ENCODE measurements at regions not wholly inside any gene's neighbourhood (a gene's known extent, or its start where the extent isn't known, plus 50 kb on each side); places are given as distances from the start of the nearest gene placed in this dataset.

DNA sequence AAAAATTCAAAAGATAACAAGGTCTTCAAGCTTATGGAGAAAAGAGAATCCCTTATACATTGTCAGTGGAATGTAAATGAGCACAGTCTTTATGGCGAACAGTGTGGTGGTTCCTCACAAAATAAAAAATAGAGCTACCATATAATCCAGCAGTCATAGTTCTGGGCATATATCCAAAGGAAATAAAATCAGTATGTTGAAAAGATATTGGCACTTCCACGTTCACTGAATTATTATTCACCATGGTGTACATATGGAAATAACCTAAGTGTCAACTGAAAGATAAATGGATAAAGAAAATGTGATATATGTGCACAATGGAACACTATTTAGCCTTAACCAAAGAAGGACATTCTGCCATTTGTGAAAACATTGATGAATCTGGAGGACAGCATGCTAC is 1161.2 kb downstream of the ROBO2 start:
- no peak for DNase-seq (ENCODE audit: low read depth)
- TF ChIP-seq, protein P1, sequence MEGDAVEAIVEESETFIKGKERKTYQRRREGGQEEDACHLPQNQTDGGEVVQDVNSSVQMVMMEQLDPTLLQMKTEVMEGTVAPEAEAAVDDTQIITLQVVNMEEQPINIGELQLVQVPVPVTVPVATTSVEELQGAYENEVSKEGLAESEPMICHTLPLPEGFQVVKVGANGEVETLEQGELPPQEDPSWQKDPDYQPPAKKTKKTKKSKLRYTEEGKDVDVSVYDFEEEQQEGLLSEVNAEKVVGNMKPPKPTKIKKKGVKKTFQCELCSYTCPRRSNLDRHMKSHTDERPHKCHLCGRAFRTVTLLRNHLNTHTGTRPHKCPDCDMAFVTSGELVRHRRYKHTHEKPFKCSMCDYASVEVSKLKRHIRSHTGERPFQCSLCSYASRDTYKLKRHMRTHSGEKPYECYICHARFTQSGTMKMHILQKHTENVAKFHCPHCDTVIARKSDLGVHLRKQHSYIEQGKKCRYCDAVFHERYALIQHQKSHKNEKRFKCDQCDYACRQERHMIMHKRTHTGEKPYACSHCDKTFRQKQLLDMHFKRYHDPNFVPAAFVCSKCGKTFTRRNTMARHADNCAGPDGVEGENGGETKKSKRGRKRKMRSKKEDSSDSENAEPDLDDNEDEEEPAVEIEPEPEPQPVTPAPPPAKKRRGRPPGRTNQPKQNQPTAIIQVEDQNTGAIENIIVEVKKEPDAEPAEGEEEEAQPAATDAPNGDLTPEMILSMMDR (IDR thresholded peaks at IDR 0.05; ENCODE audit: low read depth, low read length, missing control alignments): no peak
- no peak overlapping the region for H3K4me3 ChIP-seq (ENCODE audit: low read depth, low read length)

DNA sequence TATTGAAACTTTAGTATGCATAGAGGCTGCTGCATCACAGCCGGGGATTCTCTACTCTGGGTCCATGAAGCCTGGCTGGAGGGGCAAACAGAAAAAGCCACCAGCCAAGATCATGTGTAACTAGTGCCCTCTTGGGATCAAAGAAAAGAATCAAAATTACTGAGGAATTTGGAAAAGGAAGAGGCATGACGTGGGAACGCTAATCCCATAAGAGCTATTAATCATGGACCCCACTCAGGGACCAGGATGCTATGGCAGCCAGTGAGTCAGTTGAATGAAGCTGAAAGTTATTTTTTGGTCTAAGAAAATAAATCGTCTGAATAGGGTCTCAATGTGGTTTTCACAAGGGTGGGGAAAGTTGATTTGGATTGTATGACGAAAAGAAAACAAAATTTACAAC is 1165.1 kb downstream of the ROBO2 start:
- DNase-seq (ENCODE audit: low read depth): no peak
- H3K4me3 ChIP-seq (ENCODE audit: low read depth, low read length): no peak overlapping the region
- TF ChIP-seq, protein P1 (IDR thresholded peaks at IDR 0.05; ENCODE audit: low read depth, low read length, missing control alignments): no peak

DNA sequence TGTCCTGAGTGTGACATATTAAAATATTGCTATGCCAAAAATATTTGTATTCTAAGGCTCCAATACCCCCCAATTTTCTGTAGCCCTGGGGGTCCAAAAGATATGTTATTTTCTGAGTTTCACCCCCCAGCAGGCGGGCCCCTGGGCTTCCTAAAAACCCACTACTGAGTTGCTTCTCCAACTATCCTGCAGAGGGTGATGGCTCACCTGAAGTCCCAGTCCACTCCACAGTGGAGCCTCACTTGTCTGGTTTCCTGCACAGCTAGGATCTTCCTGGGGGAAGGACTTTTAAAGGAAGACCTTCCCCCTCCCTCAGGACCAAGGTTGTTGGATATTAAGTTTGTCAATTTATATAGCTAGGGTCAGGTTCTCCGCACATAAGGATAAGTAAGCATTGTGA is 1181.4 kb downstream of the ROBO2 start:
- TF ChIP-seq, protein P1 (IDR thresholded peaks at IDR 0.05; ENCODE audit: low read depth, low read length, missing control alignments): no peak
- no peak for DNase-seq (ENCODE audit: low read depth)

DNA sequence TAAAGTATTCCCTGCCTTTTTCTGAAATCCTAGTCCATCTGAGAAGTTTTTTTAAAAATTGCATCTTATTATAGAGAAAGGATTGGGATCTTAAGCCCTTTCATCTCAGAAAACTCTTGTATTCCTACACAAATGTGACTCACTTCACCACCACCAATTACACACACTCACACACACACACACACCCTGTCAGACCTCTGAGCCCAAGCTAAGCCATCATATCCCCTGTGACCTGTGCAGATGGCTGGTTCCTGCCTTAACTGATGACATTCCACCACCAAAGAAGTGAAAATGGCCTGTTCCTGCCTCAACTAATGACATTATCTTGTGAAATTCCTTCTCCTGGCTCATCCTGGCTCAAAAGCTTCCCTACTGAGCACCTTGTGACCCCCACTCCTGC is 1181.9 kb downstream of the ROBO2 start:
- DNase-seq (ENCODE audit: low read depth): no peak
- TF ChIP-seq, protein P1 (IDR thresholded peaks at IDR 0.05; ENCODE audit: low read depth, low read length, missing control alignments): no peak
- no peak overlapping the region for H3K4me3 ChIP-seq (ENCODE audit: low read depth, low read length)

More for the DNA sequence above, 1181.4 kb downstream of the ROBO2 start:
- no peak overlapping the region for H3K4me3 ChIP-seq (ENCODE audit: low read depth, low read length)

DNA sequence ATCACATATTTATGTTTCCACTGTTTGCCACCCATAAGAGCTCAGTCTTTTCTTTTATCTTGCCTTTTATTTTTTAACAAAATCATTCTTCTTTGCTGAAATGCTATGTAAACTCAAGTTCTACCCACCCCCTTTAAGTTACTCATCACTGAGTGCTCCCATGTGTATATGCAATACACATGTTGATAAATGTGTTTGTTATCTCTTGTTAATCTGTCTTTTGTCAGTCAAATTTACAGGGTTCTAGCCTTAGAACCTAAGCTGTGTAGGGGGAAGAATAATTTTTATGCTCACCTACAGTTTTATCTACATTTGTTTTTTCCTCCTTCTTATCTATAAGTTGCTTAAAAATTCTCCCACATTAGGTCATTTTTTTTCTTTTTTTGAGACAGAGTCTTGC is 1195.9 kb downstream of the ROBO2 start:
- H3K4me3 ChIP-seq (ENCODE audit: low read depth, low read length): no peak overlapping the region
- TF ChIP-seq, protein P1 (IDR thresholded peaks at IDR 0.05; ENCODE audit: low read depth, low read length, missing control alignments): no peak

DNA sequence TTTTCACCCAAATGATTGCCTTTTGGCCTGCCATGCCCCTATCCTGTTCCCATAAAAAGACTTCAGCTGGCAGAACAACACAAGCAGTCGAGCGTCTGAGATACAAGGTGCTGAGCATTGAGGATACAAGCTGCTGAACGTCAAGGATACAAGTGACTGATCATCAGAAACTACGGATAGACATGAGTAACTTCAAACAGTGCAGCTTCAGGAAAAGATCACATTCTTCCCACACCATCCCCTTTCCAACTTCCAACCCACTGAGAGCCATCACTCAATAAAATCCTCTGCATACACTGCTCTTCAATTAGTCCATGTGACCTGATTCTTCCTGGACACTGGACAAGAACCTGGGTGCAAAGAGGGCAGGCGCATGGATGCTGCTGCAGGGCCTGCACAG is 1198.9 kb downstream of the ROBO2 start:
- H3K4me3 ChIP-seq (ENCODE audit: low read depth, low read length): no peak overlapping the region
- TF ChIP-seq, protein P1 (IDR thresholded peaks at IDR 0.05; ENCODE audit: low read depth, low read length, missing control alignments): no peak
- no peak for DNase-seq (ENCODE audit: low read depth)

More for the DNA sequence above, 1195.9 kb downstream of the ROBO2 start:
- DNase-seq (ENCODE audit: low read depth): no peak

DNA sequence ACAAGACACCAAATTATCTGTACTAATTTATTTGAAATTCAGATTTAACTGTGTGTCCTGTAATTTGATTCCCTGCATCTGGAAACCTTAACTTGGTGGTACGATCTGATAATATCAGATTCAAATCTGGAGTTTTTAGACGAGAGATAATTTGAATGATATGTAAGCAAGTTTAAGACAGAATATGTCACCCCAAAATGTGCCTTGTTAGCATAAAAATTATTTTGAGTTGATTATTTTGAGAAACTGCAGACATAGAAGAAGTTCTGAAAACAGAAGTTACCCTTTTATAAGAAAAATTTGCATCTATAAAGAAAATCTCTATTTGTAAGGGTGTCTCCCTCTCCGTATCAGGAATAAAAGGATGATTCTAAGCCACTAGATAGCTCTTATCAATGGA is 1202.8 kb downstream of the ROBO2 start:
- TF ChIP-seq, protein P1 (IDR thresholded peaks at IDR 0.05; ENCODE audit: low read depth, low read length, missing control alignments): no peak
- no peak overlapping the region for H3K4me3 ChIP-seq (ENCODE audit: low read depth, low read length)
- DNase-seq (ENCODE audit: low read depth): no peak

All from GM12864 (cell line).